Femur (tissue), 1 donor: ENCODE measurements at regions not wholly inside any gene's neighbourhood (a gene's known extent, or its start where the extent isn't known, plus 50 kb on each side); places are given as distances from the start of the nearest gene placed in this dataset.
"Not testable (repeated sequence)": the region's sequence is repeated elsewhere in the genome, so short reads cannot be mapped to it uniquely, and the experiment has no call there.

Experiments
- DNase-seq: peaks from one replicate; pipeline ENCODE4 v3.0.0-alpha.2; 2017

DNA sequence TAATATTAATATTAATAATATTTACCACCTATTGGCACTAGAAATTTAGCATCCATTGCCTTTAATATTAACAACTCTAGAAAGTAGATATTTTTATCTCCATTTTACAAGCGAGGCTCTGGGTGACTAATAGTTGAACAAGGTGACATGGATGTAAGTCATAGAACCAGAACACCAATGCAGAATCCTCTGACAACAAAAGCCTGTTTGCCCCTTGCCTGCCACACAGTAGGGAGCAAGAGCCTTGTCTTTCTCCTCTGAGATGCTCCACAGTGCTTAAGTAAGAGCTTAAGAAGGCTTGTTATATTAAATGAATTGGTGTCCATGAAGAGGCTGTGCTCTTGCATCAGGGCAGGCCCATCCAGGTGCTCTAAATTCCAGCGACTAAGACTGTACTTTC is 51.2 kb upstream of the LBX1 start:
- DNase-seq: no peak

DNA sequence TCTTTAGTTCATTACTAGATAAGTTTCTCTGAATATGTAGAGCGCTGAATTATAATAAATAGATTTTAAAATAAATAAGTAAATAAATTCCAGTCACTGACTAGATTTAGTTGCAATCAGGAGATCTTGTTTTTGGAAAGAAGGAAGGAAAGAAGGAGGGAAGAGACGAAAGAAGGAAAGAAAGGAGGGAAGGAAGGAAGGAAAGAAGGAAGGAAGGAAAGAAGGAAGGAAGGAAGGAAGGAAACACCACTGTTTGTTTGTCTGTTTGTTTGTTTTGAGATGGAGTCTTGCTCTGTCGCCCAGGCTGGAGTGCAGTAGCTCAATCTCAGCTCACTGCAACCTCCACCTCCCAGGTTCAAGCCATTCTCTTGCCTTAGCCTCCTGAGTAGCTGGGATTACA is 51.7 kb upstream of the LBX1 start:
- DNase-seq: not testable (repeated sequence)

DNA sequence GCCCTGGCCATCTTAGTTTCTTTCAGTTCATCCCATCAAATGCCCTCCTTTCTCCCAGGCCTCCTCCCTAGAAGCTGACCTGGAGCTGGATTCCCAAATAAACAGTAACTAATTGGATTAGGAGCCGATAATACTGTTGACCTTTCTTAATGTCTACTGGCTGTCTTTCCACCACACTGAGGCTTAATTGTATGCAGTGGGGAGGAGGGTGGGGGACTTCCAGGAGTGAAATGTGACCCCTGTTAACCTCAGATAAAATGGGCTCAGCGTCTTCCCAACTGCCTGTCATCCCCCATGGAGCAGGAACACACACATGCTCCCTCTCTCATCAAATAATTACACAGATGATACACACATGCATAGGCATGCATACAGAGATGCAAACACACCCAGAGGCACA is 53.7 kb upstream of the LBX1 start:
- DNase-seq: no peak

DNA sequence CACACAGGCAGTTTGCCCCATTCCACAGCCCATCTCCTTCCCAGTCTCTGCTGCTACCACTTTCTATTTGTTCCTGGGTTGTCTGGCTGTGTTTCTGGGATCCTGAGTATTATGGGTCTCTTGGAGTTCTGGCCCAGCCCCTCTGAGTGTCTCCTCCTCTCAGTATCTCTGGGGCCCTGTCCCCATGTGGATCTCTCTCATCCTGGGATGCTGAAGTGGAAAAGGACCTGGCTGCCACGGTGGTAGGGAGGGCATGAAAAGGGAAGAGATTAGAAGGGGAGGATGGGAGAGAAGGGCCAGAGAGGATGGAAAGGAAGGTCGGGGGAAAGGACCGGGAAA is 54.5 kb upstream of the LBX1 start:
- no peak for DNase-seq

DNA sequence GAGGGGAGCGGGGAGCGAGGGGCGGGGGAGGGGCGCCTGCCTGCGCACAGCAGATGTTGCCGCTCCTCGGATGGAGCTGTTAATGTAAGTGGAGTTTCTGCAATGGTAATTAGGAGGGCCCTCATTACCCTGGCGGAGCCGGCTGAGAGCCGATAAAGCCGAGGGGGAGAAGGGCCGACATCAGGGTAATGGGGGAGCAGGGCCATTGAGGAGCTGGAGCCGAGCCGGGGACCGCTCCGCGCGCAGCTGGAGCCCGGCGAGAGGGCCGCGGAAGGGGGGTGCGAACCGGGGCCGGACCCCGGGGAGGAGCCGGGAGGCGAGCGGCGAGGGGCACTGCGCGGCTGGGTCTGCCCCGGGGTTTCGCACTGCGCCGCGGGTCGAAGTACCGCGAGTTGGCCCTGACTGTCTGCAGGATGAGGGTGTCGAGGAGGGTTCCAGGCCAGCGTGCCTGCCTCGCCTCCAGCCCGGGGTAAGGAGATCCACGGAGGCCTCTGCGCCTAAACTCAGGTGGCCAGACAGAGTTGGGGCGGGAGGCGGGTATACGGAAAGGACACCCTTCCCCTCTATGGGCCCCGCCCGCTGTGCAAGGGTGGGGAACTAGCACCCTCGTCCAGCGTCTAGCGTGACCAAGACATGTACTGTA is 55.0 kb upstream of the LBX1 start:
- DNase-seq: no peak

DNA sequence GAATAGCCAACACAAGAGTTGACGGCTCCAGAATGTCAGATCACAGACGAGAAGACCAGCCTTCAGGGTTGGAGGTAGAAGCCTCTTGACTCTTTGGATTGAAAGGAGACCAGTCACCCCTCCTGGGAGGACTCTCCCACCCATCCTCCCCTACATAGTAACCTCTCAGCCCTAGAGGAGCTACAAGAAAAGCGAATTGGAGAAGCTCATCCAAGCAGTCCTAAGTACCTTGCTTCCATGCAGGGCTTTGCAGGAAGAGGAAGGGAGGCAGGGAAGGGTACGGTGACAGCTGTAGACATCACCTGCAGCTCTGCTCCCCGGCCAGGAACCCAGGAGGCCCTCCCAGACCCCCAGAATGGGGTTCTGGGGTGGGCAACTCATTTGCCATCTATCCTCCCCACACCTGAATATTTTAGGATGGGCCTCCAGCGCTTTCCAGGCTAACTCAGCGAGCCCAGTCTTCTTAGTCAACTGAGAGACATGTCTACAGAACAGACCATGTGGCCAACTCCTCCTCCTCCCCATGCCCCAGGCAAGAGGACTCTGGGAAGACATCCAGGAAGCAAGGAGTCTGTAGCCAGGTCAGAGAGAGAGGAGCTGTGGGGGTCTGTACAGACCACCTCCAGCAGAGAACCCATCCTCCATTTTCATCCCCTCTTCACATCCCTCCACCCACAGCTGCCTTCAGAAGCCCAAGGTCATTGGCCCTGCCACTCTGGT is 55.6 kb upstream of the LBX1 start:
- no peak for DNase-seq

DNA sequence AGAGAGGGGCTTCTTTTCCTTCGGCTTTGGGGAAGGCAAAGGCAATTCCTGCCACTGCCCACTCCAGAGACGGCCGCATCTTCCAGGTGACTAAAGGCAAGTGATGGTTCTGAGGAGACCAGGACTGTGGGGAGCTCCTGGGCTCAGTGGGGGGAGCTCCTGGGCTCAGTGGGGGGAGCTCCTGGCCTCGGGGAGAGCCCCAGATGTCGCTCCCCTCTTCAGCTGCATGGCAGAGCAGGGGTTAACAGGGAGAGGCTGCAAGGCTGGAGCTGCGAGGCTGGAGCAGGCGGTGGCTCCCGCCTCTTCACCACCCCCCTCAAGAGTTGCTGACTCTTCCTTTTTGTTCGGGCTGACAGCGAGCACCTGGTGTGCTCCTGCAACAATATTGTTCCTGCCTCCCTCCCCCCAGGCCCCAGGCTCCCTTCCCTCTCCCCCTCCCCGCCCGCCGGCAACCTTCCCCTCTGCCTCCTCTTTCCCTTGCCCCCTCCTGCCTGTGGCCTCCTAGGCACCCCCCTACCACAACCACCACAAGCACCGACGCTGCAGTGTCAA is 56.3 kb upstream of the LBX1 start:
- DNase-seq: no peak

DNA sequence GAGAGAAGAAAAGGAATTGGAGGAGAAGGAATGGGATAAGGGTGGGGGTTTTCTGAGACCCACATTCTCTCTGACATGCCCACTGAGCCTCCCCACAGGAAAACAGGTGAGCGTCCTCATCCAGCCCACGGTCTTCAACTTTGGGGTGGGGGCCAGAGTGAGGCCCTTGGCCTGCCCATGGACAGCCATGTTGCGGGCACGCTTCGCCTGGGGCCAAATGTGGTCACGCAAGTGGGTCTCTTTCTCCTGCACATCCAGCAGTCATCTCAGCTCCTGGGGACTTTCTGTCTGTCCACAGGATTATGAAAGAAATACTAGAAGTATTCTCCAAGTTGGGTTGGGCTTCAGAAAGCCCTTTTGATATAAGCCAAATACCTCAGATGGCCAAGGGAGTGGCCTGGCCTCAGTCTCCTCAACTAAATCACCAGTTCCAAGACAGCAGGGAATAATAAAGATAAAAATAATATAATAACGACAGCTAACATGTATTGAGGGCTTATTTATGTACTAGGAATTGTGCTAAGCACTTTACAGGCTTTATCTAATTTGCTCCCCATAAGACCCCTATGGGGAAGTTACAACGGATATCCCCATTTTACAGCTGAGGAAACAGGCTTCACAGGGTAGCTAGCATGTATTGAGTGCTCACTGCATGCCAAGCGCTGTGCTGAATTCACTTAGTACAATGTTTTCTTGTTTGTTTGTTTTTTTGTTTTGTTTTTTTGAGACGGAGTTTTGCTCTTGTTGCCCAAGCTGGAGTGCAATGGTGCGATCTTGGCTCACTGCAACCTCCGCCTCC is 57.2 kb upstream of the LBX1 start:
- DNase-seq: no peak

DNA sequence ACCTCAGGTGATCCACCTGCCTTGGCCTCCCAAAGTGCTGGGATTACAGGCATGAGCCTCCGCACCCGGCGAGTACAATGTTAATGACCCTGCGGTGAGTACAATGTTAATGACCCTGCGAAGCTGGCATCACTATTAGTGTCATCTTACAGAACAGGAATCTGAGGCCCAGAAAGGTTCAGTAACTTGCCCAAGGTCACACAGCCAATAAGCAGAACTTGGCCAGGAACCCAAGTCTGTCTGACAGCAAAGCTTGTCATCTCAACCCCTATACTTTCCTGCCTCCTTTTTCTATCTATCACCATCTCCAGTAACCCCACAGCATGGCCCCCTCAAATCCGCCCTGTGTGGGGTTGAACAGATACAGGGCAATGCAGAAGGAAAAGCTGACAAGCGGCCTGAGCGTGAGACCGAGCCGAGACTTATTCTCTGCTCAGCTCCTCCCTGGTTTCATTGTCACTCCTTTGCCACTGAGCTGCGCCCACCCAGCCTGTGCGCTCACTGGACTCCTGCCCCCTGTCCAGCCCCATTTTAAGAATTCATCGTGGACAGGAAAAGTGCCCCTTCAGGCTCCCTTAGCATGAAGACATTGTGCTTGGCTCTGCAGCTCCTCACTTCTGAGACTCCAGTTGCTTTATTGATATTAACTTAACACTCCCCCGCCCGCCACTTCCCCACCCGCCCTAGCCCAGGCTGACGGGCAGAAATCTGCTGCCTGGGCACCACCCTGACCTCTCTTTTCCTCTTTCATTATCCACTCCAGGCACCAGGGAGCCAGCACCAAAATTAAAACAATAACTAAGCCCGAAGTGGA is 58.1 kb upstream of the LBX1 start:
- no peak for DNase-seq

DNA sequence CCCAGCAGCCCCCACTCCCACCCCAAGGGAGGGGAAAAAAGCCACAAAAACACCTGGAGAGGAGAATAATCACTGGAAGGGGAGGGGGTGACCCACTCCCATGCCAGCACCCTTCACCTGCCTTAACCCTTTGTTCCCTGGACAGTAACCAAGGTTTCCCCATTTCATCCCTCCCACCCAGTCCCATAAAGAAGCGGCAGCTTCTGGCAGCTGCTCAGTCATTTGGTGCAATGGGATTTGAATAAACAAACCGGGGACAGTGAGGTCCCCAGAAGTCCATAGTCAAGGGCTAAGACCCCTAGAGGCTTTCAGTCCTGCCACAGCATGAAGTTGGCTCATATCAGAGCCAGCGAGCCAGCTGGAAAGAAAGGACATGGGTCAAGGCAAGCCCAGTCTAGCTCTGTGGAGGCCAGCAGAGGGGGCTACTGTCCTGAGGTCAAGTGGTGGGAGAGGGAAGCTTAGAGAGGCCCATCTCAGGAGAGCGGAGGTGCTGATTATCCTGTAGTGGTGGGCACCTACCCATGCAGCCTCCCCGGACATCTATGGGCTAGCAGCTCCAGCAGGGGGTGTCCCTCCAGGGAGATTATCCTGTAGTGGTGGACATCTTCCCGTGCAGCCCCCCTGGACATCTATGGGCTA is 58.9 kb upstream of the LBX1 start:
- peak; percentile 51 for DNase-seq

DNA sequence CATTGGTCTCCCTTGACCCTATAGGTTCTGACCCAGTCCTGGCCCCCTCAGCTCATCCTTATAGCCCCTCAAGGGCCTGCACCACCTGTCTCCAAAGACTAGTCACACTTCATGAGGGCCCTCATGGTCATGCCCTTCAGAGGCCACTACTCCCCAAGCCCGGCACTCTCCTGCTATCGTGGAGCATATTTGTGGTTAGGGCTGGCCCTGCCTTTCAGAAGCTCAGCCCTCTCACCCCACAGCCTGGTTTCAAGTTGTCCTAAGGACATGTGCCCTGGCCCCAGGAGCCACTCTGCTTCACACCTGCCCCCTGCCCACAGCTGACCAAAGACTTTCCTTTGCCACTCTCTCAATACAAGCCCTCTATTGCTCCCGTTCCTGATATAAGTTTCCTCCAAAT is 60.3 kb upstream of the LBX1 start:
- DNase-seq: no peak

DNA sequence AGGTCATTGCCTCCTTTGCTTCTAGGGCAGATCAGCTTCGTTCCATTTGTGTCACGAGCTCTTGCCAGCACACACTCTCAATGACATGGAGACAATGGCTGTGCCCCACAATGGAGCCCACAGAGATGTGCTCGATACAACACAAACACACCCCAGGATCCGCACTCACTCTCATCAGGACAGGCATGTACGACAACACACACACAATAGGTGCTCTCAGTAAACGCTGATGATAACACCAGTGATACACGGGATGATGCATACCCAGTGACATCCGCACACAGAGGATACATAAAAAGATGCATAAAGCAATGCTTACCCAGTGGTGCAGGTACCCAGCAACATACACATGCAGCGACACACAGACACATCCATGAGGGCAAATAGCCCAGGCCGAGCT is 61.2 kb upstream of the LBX1 start:
- DNase-seq: no peak

DNA sequence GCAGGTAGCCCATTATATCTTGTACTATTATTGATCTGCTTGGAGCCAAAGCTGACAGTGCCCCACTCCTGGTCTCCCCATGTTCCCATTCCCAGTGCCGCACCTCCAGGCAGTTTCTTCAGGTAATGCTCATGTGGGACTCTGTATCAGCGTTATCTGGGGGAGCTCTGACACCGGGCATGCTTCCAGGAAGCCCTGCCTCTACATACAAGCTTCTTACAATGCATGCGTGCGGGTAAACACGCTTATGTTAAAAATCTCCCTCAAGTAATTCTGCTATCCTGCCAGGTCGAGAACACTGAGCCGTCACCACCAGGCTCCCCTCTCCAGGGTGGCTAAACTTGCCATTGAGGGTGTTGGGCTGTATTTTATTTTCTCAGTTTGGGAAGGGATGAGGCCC is 61.6 kb upstream of the LBX1 start:
- no peak for DNase-seq

DNA sequence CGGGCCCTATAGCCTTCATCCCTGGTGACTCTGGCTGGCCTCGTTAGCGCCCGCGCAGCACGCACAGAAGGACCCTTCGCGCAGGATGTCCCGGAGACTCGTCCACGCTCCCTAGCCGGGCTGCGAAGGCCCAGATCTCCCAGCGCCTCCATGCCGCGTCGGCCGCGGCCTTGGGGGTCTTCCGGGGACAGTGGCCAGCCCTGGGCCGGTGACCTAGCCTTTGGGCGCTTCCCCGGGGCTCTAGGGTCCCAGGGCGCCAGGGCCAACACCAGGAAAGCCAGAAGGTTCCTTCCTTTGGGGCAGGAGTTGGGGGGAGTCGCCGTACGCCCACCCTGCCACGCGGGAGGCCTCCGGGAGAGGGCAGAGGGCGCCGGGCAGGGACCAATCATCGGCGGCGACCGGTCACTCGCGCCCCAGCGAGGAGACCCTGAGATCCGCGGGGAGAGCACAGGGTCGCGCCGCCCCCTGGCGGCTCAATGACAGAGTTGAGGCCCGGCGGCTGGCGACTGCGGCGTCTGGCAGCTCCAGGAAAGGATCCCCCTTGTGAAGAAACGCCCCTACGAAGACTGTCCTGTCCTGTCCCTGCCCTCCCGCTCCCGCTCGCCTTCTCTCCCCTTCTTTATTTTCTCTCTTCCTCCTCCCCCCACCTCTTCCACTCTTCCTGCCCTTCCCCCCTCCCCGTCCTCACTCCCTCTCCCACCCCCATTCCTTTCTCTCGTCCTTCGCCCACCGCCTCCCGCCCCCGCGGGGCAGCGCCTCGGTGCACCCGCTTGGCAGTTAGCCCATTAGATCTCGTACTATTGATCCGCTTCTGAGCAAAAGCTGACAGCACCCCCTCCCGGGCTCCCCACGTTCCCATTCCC is 62.3 kb upstream of the LBX1 start:
- peak; percentile 84 for DNase-seq

DNA sequence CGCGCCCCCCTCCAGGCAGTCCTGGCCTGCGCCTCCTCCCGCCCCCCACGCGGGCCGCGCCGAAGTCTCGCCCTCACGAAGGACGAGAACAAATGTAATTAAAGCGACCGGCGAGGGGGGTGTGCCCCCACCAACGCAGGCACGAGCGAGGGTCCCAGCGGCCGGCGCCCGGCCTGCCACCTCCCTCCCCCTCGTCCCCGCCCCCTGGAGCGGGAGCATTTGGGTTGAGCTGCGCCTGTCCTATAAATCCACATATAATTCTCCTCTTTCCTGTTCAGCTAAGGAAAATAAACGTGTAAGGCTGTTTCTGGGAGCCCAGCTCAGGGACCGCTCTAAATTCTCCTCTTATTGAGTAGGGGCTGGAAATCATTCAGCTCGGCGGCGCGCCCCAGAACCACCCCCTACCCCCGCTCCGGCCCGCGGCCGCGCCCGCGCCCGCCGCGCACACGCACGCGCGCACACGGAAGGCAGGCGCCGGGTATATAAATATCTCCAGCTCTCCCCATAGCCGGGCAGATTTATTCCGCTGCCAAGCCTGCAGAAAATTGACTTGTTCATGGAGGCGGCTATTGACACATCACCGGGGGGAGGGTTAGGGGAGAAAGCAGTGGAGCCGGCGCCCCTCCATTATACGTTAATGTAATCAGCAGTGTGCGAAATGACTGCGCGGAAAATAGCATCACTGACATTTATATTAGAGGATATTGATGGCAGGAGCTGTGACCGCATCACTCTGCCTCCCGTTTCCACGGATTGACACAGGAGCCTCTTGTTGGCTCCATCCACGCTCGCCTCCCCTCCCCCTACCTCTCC is 61.6 kb upstream of the BTRC start:
- peak; percentile 54 for DNase-seq

DNA sequence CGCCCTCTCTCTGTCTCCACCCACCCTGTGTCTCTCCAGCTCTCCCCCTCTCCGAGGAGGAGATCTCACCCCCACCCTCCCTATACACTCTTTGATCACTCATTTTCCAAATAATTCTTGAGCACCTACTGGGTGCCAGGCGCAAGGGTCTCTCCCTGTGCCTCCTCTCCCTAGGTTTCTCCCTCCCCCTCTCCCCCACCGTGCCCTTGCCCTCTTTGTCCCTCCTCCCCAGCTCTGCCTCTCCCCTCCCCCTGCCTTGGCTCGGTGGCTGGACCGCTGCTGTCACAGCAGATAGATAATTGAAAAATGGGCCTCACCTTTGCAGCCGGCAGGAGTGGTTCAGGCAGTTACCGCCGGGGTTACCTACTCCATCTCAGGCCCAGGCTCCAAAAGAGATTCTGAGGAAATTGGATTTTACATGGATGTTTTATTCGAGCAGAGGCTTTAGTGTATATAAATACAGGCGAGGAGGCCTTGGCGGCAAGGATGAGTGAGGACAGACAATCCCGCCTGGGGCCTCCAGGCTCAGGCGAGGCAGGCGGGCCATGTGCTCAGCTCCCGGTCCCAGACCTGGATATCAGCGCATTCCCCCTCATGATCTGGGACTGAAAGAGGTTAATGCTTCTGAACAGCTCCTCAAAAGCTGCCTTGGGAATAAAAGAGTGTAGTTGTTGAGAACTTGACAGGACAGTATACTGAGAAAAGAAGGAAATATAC is 60.8 kb upstream of the BTRC start:
- no peak for DNase-seq

DNA sequence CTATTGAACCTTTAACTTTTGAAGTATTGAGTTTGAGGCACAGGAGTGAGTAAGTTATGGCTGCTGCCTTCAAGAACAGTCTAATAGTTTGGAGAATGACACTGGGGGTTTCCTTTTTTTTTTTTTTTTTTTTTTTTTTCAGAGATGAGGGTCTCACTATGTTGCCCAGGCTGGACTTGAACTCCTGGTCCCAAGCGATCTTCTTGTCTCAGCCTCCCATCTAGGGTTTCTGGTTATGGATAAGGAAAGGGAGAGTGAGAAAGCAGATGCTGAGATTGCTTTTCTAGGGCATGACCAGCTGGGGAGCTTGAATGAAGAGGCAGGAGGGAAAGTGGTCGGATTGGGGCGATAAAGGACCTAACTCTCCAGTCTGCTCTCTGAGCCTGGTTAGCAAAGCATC is 59.9 kb upstream of the BTRC start:
- no peak for DNase-seq

DNA sequence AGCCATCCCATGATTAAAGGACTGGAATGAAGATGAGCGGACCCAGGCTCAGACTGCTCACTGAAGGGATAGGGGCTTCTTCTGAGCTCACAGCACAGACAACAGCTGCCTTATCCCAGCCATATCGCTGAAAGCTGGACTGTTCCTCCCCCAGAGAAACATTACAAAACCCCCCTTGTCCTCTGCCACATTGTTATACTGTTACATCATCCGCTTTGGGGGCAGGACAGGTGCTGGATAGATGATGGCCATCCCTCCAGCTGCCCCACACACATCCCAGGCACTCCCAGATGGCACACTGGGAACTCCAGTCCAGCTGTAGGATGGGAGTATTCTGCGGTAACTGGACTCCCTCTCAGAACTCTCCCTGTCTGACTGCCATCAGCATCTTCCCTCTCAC is 58.7 kb upstream of the BTRC start:
- DNase-seq: peak; percentile 61

DNA sequence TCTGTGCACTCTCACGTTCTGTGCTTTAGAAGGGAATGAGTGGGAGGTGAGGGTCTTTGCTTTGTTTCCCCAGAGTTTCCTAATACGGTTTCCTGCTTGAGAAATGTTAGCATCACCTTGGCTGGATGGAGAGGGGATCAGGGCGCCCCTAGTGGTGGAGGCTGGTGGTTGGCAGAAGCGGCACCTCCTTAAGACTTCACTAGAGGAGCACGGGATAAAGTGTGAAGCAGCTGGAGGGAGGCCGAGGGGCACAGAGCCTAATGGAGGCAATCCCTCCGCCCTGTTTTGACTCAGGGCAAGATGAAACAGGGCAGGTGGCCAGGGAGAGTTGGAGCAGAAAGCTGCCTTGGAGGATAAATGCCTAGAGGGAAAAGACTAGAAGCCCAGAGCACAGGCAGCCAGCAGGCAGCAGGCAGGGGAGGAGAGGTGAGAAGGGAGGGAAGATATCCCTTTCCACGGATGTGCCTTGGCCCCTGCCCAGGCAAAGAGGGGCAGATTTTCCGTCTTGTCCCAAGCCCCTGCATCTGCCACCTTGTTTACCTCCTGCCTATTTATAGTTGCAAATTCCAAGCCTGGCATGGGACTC is 56.0 kb upstream of the BTRC start:
- DNase-seq: peak; percentile 67

DNA sequence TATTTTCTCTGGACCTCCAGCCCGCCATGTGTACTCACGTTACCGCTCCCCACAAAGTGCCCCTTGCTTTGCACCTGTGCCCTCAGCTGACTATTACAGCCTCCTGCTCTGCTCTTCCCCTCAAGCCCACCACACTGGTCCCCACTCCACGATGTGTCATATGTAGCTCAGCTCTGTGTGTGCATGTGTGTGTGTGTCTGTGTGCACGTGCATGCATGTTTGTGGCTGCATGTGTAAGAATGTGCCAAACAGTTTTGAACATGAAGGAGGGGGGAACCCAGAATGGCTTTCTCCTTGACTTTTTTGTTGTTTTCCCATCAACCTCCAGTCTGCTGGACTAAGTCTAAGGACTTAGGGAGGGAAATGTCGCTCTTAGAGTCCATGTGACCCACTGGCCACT is 54.8 kb upstream of the BTRC start:
- no peak for DNase-seq
